Tibial nerve (tissue), 4 donors: ENCODE measurements at regions not wholly inside any gene's neighbourhood (a gene's known extent, or its start where the extent isn't known, plus 50 kb on each side); places are given as distances from the start of the nearest gene placed in this dataset.
"Not testable (repeated sequence)": the region's sequence is repeated elsewhere in the genome, so short reads cannot be mapped to it uniquely, and the experiment has no call there.

Experiments
- EP300 ChIP-seq, 2 donors: sonication (generic); formaldehyde crosslinking; IDR thresholded peaks; one replicate each; pipeline ENCODE4 v1.6.1; 2017; ENCODE audit warnings: antibody characterized with exemption in 2 of 2, mild to moderate bottlenecking in 1 of 2
- TF ChIP-seq, protein P1 (sequence below), 5 experiments: fragments of 200-600 bp in 3 of 5; fragments of 450-650 bp in 2 of 5; sonication (generic) in 3 of 5; IDR thresholded peaks; one replicate each; pipeline ENCODE4 v1.5.1; 2016 to 2019; ENCODE audit warnings: antibody characterized with exemption in 5 of 5, mild to moderate bottlenecking in 3 of 5, moderate library complexity in 2 of 5

- TF ChIP-seq, protein P1, sequence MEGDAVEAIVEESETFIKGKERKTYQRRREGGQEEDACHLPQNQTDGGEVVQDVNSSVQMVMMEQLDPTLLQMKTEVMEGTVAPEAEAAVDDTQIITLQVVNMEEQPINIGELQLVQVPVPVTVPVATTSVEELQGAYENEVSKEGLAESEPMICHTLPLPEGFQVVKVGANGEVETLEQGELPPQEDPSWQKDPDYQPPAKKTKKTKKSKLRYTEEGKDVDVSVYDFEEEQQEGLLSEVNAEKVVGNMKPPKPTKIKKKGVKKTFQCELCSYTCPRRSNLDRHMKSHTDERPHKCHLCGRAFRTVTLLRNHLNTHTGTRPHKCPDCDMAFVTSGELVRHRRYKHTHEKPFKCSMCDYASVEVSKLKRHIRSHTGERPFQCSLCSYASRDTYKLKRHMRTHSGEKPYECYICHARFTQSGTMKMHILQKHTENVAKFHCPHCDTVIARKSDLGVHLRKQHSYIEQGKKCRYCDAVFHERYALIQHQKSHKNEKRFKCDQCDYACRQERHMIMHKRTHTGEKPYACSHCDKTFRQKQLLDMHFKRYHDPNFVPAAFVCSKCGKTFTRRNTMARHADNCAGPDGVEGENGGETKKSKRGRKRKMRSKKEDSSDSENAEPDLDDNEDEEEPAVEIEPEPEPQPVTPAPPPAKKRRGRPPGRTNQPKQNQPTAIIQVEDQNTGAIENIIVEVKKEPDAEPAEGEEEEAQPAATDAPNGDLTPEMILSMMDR (IDR thresholded peaks at IDR 0.05), result not testable (repeated sequence)
- TF ChIP-seq EP300 (IDR thresholded peaks at IDR 0.05), result not testable (repeated sequence)
These were observed 324.7 kb downstream of the ANAPC1 start for GRCh38 chr2:111559301-111559700.
